ENCODE measurements at regions not wholly inside any gene's neighbourhood (a gene's known extent, or its start where the extent isn't known, plus 50 kb on each side); places are given as distances from the start of the nearest gene placed in this dataset.

GRCh38 chr5:147961208-147961749 is 54.9 kb upstream of the C5orf46 start:
- no peak for ATAC-seq (ENCODE audit: low FRiP score in 2 of 2)
- Histone ChIP-seq H3K36me3 (no peaks in the 10 kb centered on the region), H3K4me3 (no peak overlapping the region), H3K27me3 (no peaks in the 10 kb centered on the region), H3K9me3 (no peaks in the 10 kb centered on the region), H3K27ac (no peak overlapping the region), H3K4me1 (peaks cover 3 to 15% (median 8%) of the 10 kb centered on the region in 4 donors)
- DNase-seq, result no peak
- WGBS, 2 donors, result 69 to 81% methylated on average over 2 of the region's 2 CpGs
- TF ChIP-seq, protein P1, sequence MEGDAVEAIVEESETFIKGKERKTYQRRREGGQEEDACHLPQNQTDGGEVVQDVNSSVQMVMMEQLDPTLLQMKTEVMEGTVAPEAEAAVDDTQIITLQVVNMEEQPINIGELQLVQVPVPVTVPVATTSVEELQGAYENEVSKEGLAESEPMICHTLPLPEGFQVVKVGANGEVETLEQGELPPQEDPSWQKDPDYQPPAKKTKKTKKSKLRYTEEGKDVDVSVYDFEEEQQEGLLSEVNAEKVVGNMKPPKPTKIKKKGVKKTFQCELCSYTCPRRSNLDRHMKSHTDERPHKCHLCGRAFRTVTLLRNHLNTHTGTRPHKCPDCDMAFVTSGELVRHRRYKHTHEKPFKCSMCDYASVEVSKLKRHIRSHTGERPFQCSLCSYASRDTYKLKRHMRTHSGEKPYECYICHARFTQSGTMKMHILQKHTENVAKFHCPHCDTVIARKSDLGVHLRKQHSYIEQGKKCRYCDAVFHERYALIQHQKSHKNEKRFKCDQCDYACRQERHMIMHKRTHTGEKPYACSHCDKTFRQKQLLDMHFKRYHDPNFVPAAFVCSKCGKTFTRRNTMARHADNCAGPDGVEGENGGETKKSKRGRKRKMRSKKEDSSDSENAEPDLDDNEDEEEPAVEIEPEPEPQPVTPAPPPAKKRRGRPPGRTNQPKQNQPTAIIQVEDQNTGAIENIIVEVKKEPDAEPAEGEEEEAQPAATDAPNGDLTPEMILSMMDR (IDR thresholded peaks at IDR 0.05), result no peak
- no peak for TF ChIP-seq EP300 (IDR thresholded peaks at IDR 0.05)
- TF ChIP-seq POLR2AphosphoS5 (IDR thresholded peaks at IDR 0.05), result no peak
- no peak for TF ChIP-seq POLR2A (IDR thresholded peaks at IDR 0.05)

GRCh38 chr5:147957901-147958300 is 51.6 kb upstream of the C5orf46 start:
- ATAC-seq (ENCODE audit: low FRiP score in 2 of 2) (no peak), DNase-seq (no peak)
- no peaks in the 10 kb centered on the region for H3K9me3 ChIP-seq
- no peak overlapping the region for H3K27ac ChIP-seq
- H3K4me1 ChIP-seq, result no peaks in the 10 kb centered on the region
- no peaks in the 10 kb centered on the region for H3K36me3 ChIP-seq
- WGBS, 2 donors, result 92 to 95% methylated on average over 6 of the region's 6 CpGs
- H3K27me3 ChIP-seq, result no peaks in the 10 kb centered on the region
- TF ChIP-seq POLR2AphosphoS5 (IDR thresholded peaks at IDR 0.05) (no peak), POLR2A (IDR thresholded peaks at IDR 0.05) (no peak), EP300 (IDR thresholded peaks at IDR 0.05) (no peak)
- TF ChIP-seq, protein P1 (IDR thresholded peaks at IDR 0.05), result no peak
- no peak overlapping the region for H3K4me3 ChIP-seq

DNA sequence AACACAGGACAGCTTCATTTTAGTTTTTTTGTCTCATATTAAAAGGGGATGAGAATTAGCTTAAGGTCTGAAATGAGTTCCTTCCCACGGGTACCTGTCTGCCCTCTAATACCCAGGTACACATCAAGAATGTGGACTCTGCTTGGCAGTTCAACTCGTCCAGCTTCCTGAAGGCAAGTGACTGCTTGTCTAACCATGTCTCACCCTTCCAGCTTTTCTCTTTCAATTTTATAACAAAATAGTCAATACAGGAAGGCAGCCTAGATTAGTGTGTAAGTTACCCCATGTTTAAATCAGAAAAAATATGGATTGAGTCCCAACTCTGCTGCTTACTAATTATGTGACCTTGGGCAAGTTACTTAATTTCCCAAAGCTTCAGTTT is 50.5 kb upstream of the C5orf46 start:
- Histone ChIP-seq H3K9me3 (no peaks in the 10 kb centered on the region), H3K27ac (no peak overlapping the region), H3K36me3 (no peaks in the 10 kb centered on the region), H3K4me1 (no peaks in the 10 kb centered on the region), H3K27me3 (no peaks in the 10 kb centered on the region), H3K4me3 (no peak overlapping the region)
- ATAC-seq (ENCODE audit: low FRiP score in 2 of 2) (no peak), DNase-seq (no peak)
- TF ChIP-seq, protein P1 (IDR thresholded peaks at IDR 0.05), result no peak
- no peak for TF ChIP-seq EP300 (IDR thresholded peaks at IDR 0.05)
- TF ChIP-seq POLR2A (IDR thresholded peaks at IDR 0.05), result no peak
- TF ChIP-seq POLR2AphosphoS5 (IDR thresholded peaks at IDR 0.05), result no peak
- 57 to 61% methylated on average over 2 of the region's 2 CpGs for WGBS, 2 donors

DNA sequence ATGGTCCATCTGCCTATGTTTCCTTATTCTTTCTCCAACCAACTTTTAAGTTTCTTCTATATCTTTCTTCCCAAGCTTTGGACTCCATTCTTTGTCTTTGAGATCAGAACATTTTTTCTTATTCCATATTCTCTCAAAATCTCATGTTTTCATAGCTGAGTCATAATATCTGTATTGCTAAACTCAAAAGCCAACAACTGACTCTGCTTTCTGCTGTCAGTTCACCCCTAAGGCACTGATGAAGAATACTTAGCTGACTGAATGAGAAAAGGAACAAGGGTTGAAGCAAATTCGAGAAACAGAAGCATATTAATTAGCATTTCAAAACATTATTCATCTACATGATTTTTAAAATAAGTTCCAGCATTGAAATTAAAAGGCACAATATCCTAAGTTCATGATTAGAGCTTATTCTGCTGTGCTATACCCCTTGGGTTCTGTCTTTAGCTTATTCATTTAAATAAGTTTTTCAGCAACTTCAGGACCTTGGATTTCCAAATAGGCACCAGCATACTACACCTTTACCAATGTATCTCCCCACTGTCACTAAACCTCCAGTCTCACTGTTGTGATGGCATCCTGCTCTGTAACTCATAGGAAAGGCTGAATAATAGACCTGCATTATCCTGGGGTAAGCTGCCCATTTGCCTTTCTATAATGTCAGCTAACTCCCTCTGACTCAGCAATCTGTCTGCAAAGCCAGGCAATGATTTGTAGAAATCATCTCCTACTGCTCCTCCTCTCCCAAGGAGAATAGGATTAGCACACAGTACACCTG is 49.9 kb upstream of the C5orf46 start:
- 60 to 72% methylated on average over 1 of the region's 1 CpG for WGBS, 2 donors
- Histone ChIP-seq H3K27me3 (no peaks in the 10 kb centered on the region), H3K27ac (no peak overlapping the region), H3K36me3 (no peaks in the 10 kb centered on the region), H3K4me3 (no peak overlapping the region), H3K4me1 (no peaks in the 10 kb centered on the region), H3K9me3 (no peaks in the 10 kb centered on the region)
- no peak for ATAC-seq (ENCODE audit: low FRiP score in 2 of 2)
- TF ChIP-seq, protein P1 (IDR thresholded peaks at IDR 0.05), result no peak
- TF ChIP-seq EP300 (IDR thresholded peaks at IDR 0.05), result no peak
- TF ChIP-seq POLR2AphosphoS5 (IDR thresholded peaks at IDR 0.05), result no peak
- no peak for TF ChIP-seq POLR2A (IDR thresholded peaks at IDR 0.05)
- DNase-seq, result no peak

Data from upper lobe of left lung (tissue), 6 donors.